ENCODE measurements at regions not wholly inside any gene's neighbourhood (a gene's known extent, or its start where the extent isn't known, plus 50 kb on each side); places are given as distances from the start of the nearest gene placed in this dataset.

DNA sequence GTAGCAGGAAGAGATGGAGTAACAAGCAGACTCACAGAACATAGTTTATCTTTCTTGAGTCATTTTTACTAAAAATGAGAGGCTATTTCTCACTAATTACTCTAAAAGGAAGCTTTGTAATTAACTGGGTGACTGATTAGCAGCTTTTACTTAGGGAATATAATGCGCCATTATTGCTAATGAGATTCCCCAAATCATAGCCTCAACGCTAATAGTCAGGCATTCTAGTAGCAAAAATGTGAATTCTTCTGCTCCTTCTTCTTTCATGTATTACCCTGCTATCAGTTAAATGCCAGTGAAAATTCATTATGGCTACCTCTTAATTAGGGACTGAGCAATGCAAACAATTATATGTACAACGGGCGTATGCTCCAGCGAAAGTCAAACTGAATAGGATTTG is 349.8 kb downstream of the CDH19 start (continued):
- TF ChIP-seq KDM4A (IDR thresholded peaks at IDR 0.05; ENCODE audit: low read depth, low read length, severe bottlenecking) (no peak), BCL11A (IDR thresholded peaks at IDR 0.05; ENCODE audit: low read depth in 2 of 2, low read length in 2 of 2) (no peak), JUND (IDR thresholded peaks at IDR 0.05; ENCODE audit: low read length) (no peak)
